Astrocyte (in vitro differentiated cells and primary cell): ENCODE measurements at regions not wholly inside any gene's neighbourhood (a gene's known extent, or its start where the extent isn't known, plus 50 kb on each side); places are given as distances from the start of the nearest gene placed in this dataset.

ENCODE experiments used
- DNase-seq: peaks from one replicate; pipeline ENCODE4 v3.0.0-alpha.2; 2010; ENCODE audit warnings: low read depth
- FAIRE-seq: peaks from 2 replicates; lab custom pipeline; 2011; peaks lifted over from hg19 to GRCh38; lab: Jason Lieb, UNC
- H2AFZ ChIP-seq: 2 replicates; pipeline ENCODE4 v1.6.0; 2012; ENCODE audit warnings: low read depth, low read length, inconsistent platforms
- H3K27ac ChIP-seq: 2 replicates; pipeline ENCODE4 v1.5.1; 2011; ENCODE audit warnings: low read depth, low read length, inconsistent platforms
- H3K27me3 ChIP-seq: 2 replicates; pipeline ENCODE4 v1.6.0; 2011; ENCODE audit warnings: low read length, inconsistent platforms; ENCODE audit not compliant: insufficient read depth
- H3K36me3 ChIP-seq: 2 replicates; pipeline ENCODE4 v1.5.1; 2011; ENCODE audit warnings: low read length, inconsistent platforms; ENCODE audit not compliant: insufficient read depth
- H3K4me1 ChIP-seq: 2 replicates; pipeline ENCODE4 v1.5.1; 2011; ENCODE audit warnings: low read length, inconsistent platforms; ENCODE audit not compliant: insufficient read depth
- H3K4me2 ChIP-seq: 2 replicates; pipeline ENCODE4 v1.6.0; 2012; ENCODE audit warnings: low read length, inconsistent platforms
- H3K4me3 ChIP-seq: 2 replicates; pipeline ENCODE4 v1.5.1; 2011; ENCODE audit warnings: low read depth, mild to moderate bottlenecking, low read length, inconsistent platforms; ENCODE audit not compliant: insufficient read depth
- H3K79me2 ChIP-seq: 2 replicates; pipeline ENCODE4 v1.6.0; 2012; ENCODE audit warnings: mild to moderate bottlenecking, low read length, inconsistent platforms; ENCODE audit not compliant: insufficient read depth
- H3K9ac ChIP-seq: 2 replicates; pipeline ENCODE4 v1.6.0; 2012; ENCODE audit warnings: mild to moderate bottlenecking, low read length, inconsistent platforms
- H3K9me3 ChIP-seq: 2 replicates; pipeline ENCODE4 v1.5.1; 2012; ENCODE audit warnings: low read depth, mild to moderate bottlenecking, low read length, inconsistent platforms; ENCODE audit not compliant: insufficient read depth
- H4K20me1 ChIP-seq: 2 replicates; pipeline ENCODE4 v1.6.0; 2012; ENCODE audit warnings: low read length, inconsistent platforms; ENCODE audit not compliant: insufficient read depth
- H3K27ac Mint-ChIP-seq: one replicate; pipeline ENCODE4 v1.8.0; 2021; ENCODE audit warnings: mild to moderate bottlenecking, mixed read lengths; ENCODE audit not compliant: unreplicated experiment
- H3K27me3 Mint-ChIP-seq: one replicate; pipeline ENCODE4 v1.8.0; 2021; ENCODE audit warnings: low read depth, mixed read lengths; ENCODE audit not compliant: unreplicated experiment
- H3K36me3 Mint-ChIP-seq: one replicate; pipeline ENCODE4 v1.8.0; 2021; ENCODE audit warnings: low read depth, mixed read lengths; ENCODE audit not compliant: unreplicated experiment
- H3K4me1 Mint-ChIP-seq: one replicate; pipeline ENCODE4 v1.8.0; 2021; ENCODE audit warnings: low read depth, mixed read lengths; ENCODE audit not compliant: unreplicated experiment
- H3K4me3 Mint-ChIP-seq: one replicate; pipeline ENCODE4 v1.8.0; 2021; ENCODE audit warnings: mild to moderate bottlenecking, moderate library complexity, mixed read lengths; ENCODE audit not compliant: unreplicated experiment
- H3K9me3 Mint-ChIP-seq: one replicate; pipeline ENCODE4 v1.8.0; 2021; ENCODE audit warnings: mild to moderate bottlenecking, mixed read lengths; ENCODE audit not compliant: unreplicated experiment
- EZH2 ChIP-seq: IDR thresholded peaks from 2 replicates; pipeline ENCODE4 v1.6.1; 2012; ENCODE audit warnings: mild to moderate bottlenecking, low read length, inconsistent platforms; ENCODE audit not compliant: insufficient read depth
- TF ChIP-seq, protein P1 (sequence below): IDR thresholded peaks from 2 replicates; pipeline ENCODE4 v1.5.1; 2011; ENCODE audit warnings: low read depth, mild to moderate bottlenecking, inconsistent platforms, low read length, moderate library complexity; ENCODE audit not compliant: insufficient read depth

- H3K27ac Mint-ChIP-seq: peak overlapping the region; percentile 62
- no peak overlapping the region for H3K27ac ChIP-seq
- DNase-seq: peak; percentile 79
These were observed 151.7 kb upstream of the DDHD1 start for GRCh38 chr14:53304726-53305381.

DNA sequence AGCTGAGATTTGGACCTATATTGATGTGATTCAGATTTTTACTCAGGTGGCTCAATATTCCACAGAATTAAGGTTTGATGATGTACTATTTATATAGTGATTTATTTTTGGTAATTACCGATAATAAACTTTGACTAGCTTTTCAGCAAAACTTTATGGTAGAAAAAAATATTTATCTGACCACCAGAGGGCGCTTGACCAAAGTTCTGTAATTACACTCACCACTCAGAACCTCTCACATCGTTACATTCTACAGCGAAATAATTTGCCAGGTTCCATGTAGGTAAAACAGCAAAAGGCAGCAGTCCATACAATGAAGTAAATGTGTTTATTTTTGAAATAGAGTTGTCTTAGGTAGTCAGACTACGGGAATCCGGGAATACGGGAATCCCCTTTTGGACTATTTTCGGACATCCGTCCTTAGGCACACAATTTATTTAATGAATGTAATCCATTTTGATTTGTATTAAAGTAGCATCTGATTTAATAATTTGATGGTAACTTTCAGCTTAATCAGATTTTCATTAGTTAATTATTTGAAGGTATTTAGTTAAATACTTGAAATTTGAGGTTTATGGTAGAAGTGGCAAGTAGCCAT is 143.0 kb upstream of the DDHD1 start:
- H3K9ac ChIP-seq: no peak overlapping the region
- Mint-ChIP-seq H3K9me3 (no peaks in the 10 kb centered on the region), H3K4me3 (no peak overlapping the region), H3K27me3 (no peaks in the 10 kb centered on the region), H3K27ac (no peak overlapping the region), H3K4me1 (no peaks in the 10 kb centered on the region), H3K36me3 (no peaks in the 10 kb centered on the region)
- H3K79me2 ChIP-seq: no peaks in the 10 kb centered on the region
- no peak overlapping the region for H3K4me2 ChIP-seq
- H3K27ac ChIP-seq: no peak overlapping the region
- no peaks in the 10 kb centered on the region for H3K4me1 ChIP-seq
- no peak for TF ChIP-seq EZH2
- TF ChIP-seq, protein P1, sequence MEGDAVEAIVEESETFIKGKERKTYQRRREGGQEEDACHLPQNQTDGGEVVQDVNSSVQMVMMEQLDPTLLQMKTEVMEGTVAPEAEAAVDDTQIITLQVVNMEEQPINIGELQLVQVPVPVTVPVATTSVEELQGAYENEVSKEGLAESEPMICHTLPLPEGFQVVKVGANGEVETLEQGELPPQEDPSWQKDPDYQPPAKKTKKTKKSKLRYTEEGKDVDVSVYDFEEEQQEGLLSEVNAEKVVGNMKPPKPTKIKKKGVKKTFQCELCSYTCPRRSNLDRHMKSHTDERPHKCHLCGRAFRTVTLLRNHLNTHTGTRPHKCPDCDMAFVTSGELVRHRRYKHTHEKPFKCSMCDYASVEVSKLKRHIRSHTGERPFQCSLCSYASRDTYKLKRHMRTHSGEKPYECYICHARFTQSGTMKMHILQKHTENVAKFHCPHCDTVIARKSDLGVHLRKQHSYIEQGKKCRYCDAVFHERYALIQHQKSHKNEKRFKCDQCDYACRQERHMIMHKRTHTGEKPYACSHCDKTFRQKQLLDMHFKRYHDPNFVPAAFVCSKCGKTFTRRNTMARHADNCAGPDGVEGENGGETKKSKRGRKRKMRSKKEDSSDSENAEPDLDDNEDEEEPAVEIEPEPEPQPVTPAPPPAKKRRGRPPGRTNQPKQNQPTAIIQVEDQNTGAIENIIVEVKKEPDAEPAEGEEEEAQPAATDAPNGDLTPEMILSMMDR: peak; percentile 57
- H2AFZ ChIP-seq: no peak overlapping the region
- H3K36me3 ChIP-seq: no peaks in the 10 kb centered on the region
- no peaks in the 10 kb centered on the region for H4K20me1 ChIP-seq
- no peaks in the 10 kb centered on the region for H3K9me3 ChIP-seq
- DNase-seq: peak; percentile 6
- H3K27me3 ChIP-seq: no peaks in the 10 kb centered on the region
- H3K4me3 ChIP-seq: no peak overlapping the region
- FAIRE-seq: no peak

More at GRCh38 chr14:53304726-53305381, 151.7 kb upstream of the DDHD1 start:
- Histone ChIP-seq H3K9me3 (no peaks in the 10 kb centered on the region), H3K9ac (no peak overlapping the region), H3K79me2 (no peaks in the 10 kb centered on the region), H4K20me1 (no peaks in the 10 kb centered on the region), H3K4me3 (no peak overlapping the region), H2AFZ (no peak overlapping the region), H3K4me2 (no peak overlapping the region), H3K27me3 (peaks cover 5% of the 10 kb centered on the region), H3K4me1 (no peaks in the 10 kb centered on the region), H3K36me3 (no peaks in the 10 kb centered on the region)
- H3K36me3 Mint-ChIP-seq: peaks cover 2% of the 10 kb centered on the region
- H3K4me3 Mint-ChIP-seq: no peak overlapping the region
- H3K27me3 Mint-ChIP-seq: no peaks in the 10 kb centered on the region
- peaks cover 4% of the 10 kb centered on the region for H3K9me3 Mint-ChIP-seq
- TF ChIP-seq, protein P1: no peak
- no peak for TF ChIP-seq EZH2
- peaks cover 36% of the 10 kb centered on the region for H3K4me1 Mint-ChIP-seq
- FAIRE-seq: no peak

GRCh38 chr14:53295372-53295771 is 142.2 kb upstream of the DDHD1 start:
- Mint-ChIP-seq H3K27ac (no peak overlapping the region), H3K9me3 (no peaks in the 10 kb centered on the region), H3K4me3 (no peak overlapping the region), H3K27me3 (no peaks in the 10 kb centered on the region), H3K4me1 (no peaks in the 10 kb centered on the region), H3K36me3 (no peaks in the 10 kb centered on the region)
- Histone ChIP-seq H3K36me3 (no peaks in the 10 kb centered on the region), H3K9ac (no peak overlapping the region), H3K9me3 (no peaks in the 10 kb centered on the region), H3K27me3 (no peaks in the 10 kb centered on the region), H3K4me3 (no peak overlapping the region), H3K4me2 (no peak overlapping the region), H3K79me2 (no peaks in the 10 kb centered on the region), H3K4me1 (no peaks in the 10 kb centered on the region), H4K20me1 (no peaks in the 10 kb centered on the region), H3K27ac (no peak overlapping the region), H2AFZ (no peak overlapping the region)
- FAIRE-seq: no peak
- no peak for TF ChIP-seq EZH2
- TF ChIP-seq, protein P1: no peak
- DNase-seq: no peak
